Skeletal muscle tissue (tissue), 3 donors: ENCODE measurements at regions not wholly inside any gene's neighbourhood (a gene's known extent, or its start where the extent isn't known, plus 50 kb on each side); places are given as distances from the start of the nearest gene placed in this dataset.

Experiments used
- H3K27ac ChIP-seq: one replicate; pipeline ENCODE4 v1.7.0; 2013; ENCODE audit warnings: mild to moderate bottlenecking, low read depth, low read length, inconsistent platforms
- H3K27me3 ChIP-seq, 3 donors: one replicate each; pipeline ENCODE4 v1.7.0; 2013; ENCODE audit warnings: low read length in 3 of 3; ENCODE audit not compliant: control insufficient read depth in 3 of 3, insufficient read depth in 3 of 3
- H3K36me3 ChIP-seq, 3 donors: one replicate each; pipeline ENCODE4 v1.7.0; 2013; ENCODE audit warnings: low read length in 3 of 3; ENCODE audit not compliant: control insufficient read depth in 3 of 3, insufficient read depth in 3 of 3
- H3K4me1 ChIP-seq, 3 donors: one replicate each; pipeline ENCODE4 v1.7.0; 2013; ENCODE audit warnings: low read length in 3 of 3, mild to moderate bottlenecking in 3 of 3; ENCODE audit not compliant: control insufficient read depth in 3 of 3, insufficient read depth in 3 of 3
- H3K4me3 ChIP-seq, 3 donors: one replicate each; pipeline ENCODE4 v1.7.0; 2013; ENCODE audit warnings: low read length in 3 of 3
- H3K9ac ChIP-seq, 3 donors: one replicate each; pipeline ENCODE4 v1.7.0; 2013; ENCODE audit warnings: low read length in 3 of 3, mild to moderate bottlenecking in 3 of 3, moderate library complexity in 2 of 3, low read depth in 1 of 3
- H3K9me3 ChIP-seq, 3 donors: one replicate each; pipeline ENCODE4 v1.7.0; 2013; ENCODE audit warnings: low read length in 3 of 3; ENCODE audit not compliant: control insufficient read depth in 3 of 3
- donor health status: Osteomylitis.

- Histone ChIP-seq H3K9me3 (no peaks in the 10 kb centered on the region), H3K9ac (no peak overlapping the region), H3K36me3 (no peaks in the 10 kb centered on the region), H3K27me3 (no peaks in the 10 kb centered on the region), H3K27ac (no peak overlapping the region), H3K4me1 (no peaks in the 10 kb centered on the region), H3K4me3 (no peak overlapping the region)
Observed at GRCh38 chr13:40292108-40292507, 374.3 kb downstream of the FOXO1 start.

- H3K4me1 ChIP-seq: no peaks in the 10 kb centered on the region
- no peak overlapping the region for H3K27ac ChIP-seq
- no peak overlapping the region for H3K4me3 ChIP-seq
- no peak overlapping the region for H3K9ac ChIP-seq
- no peaks in the 10 kb centered on the region for H3K27me3 ChIP-seq
- H3K36me3 ChIP-seq: no peaks in the 10 kb centered on the region
- no peaks in the 10 kb centered on the region for H3K9me3 ChIP-seq
Observed at GRCh38 chr13:40292536-40292935, 373.9 kb downstream of the FOXO1 start.

GRCh38 chr13:40302351-40302750, 364.1 kb downstream of the FOXO1 start:
- Histone ChIP-seq H3K4me3 (no peak overlapping the region), H3K4me1 (no peaks in the 10 kb centered on the region), H3K9me3 (peaks cover 0 to 4% (median 0%) of the 10 kb centered on the region in 3 donors), H3K36me3 (no peaks in the 10 kb centered on the region), H3K9ac (no peak overlapping the region), H3K27ac (no peak overlapping the region), H3K27me3 (no peaks in the 10 kb centered on the region)

GRCh38 chr13:40304391-40304790, 362.1 kb downstream of the FOXO1 start:
- no peaks in the 10 kb centered on the region for H3K27me3 ChIP-seq
- no peak overlapping the region for H3K27ac ChIP-seq
- H3K9ac ChIP-seq: no peak overlapping the region
- no peaks in the 10 kb centered on the region for H3K36me3 ChIP-seq
- H3K4me1 ChIP-seq: no peaks in the 10 kb centered on the region
- H3K9me3 ChIP-seq: peaks cover 0 to 4% (median 0%) of the 10 kb centered on the region in 3 donors
- no peak overlapping the region for H3K4me3 ChIP-seq

GRCh38 chr13:40306817-40307216, 359.6 kb downstream of the FOXO1 start:
- H3K4me3 ChIP-seq: no peak overlapping the region
- no peak overlapping the region for H3K9ac ChIP-seq
- H3K36me3 ChIP-seq: no peaks in the 10 kb centered on the region
- H3K27me3 ChIP-seq: no peaks in the 10 kb centered on the region
- H3K27ac ChIP-seq: no peak overlapping the region
- peaks cover 0 to 4% (median 0%) of the 10 kb centered on the region in 3 donors for H3K9me3 ChIP-seq
- H3K4me1 ChIP-seq: no peaks in the 10 kb centered on the region

- no peaks in the 10 kb centered on the region for H3K36me3 ChIP-seq
Observed at GRCh38 chr13:40309881-40310280, 356.6 kb downstream of the FOXO1 start.

GRCh38 chr13:40311356-40312101, 354.9 kb downstream of the FOXO1 start:
- no peaks in the 10 kb centered on the region for H3K36me3 ChIP-seq
- H3K27ac ChIP-seq: no peak overlapping the region
- peaks cover 0 to 3% (median 0%) of the 10 kb centered on the region in 3 donors for H3K4me1 ChIP-seq
- no peaks in the 10 kb centered on the region for H3K9me3 ChIP-seq
- H3K4me3 ChIP-seq: no peak overlapping the region
- no peaks in the 10 kb centered on the region for H3K27me3 ChIP-seq
- no peak overlapping the region for H3K9ac ChIP-seq

More at GRCh38 chr13:40309881-40310280, 356.6 kb downstream of the FOXO1 start:
- peaks cover 0 to 3% (median 0%) of the 10 kb centered on the region in 3 donors for H3K4me1 ChIP-seq
- no peak overlapping the region for H3K4me3 ChIP-seq
- no peak overlapping the region for H3K27ac ChIP-seq
- no peak overlapping the region for H3K9ac ChIP-seq
- no peaks in the 10 kb centered on the region for H3K27me3 ChIP-seq
- no peaks in the 10 kb centered on the region for H3K9me3 ChIP-seq

GRCh38 chr13:40313269-40314200, 352.9 kb downstream of the FOXO1 start:
- Histone ChIP-seq H3K27ac (peak overlapping the region; percentile 58), H3K9ac (no peak overlapping the region), H3K36me3 (no peaks in the 10 kb centered on the region), H3K4me3 (no peak overlapping the region), H3K27me3 (no peaks in the 10 kb centered on the region), H3K9me3 (no peaks in the 10 kb centered on the region), H3K4me1 (peaks cover 6 to 12% (median 8%) of the 10 kb centered on the region in 3 donors)

GRCh38 chr13:40315416-40316064, 350.9 kb downstream of the FOXO1 start:
- Histone ChIP-seq H3K9ac (no peak overlapping the region), H3K4me1 (peaks cover 7 to 13% (median 8%) of the 10 kb centered on the region in 3 donors), H3K27me3 (no peaks in the 10 kb centered on the region), H3K9me3 (no peaks in the 10 kb centered on the region), H3K27ac (no peak overlapping the region), H3K36me3 (no peaks in the 10 kb centered on the region), H3K4me3 (no peak overlapping the region)
